Osteocyte (in vitro differentiated cells): ENCODE measurements at regions not wholly inside any gene's neighbourhood (a gene's known extent, or its start where the extent isn't known, plus 50 kb on each side); places are given as distances from the start of the nearest gene placed in this dataset.

Experiments used
- DNase-seq: peaks from one replicate; pipeline ENCODE4 v3.0.0; 2021; ENCODE audit warnings: mixed read lengths; ENCODE audit not compliant: unreplicated experiment; ENCODE audit errors: extremely low spot score
- H3K27ac Mint-ChIP-seq: one replicate; pipeline ENCODE4 v1.8.0; 2021; ENCODE audit warnings: mild to moderate bottlenecking, mixed read lengths; ENCODE audit not compliant: unreplicated experiment
- H3K27me3 Mint-ChIP-seq: one replicate; pipeline ENCODE4 v1.8.0; 2021; ENCODE audit warnings: mixed read lengths; ENCODE audit not compliant: unreplicated experiment
- H3K36me3 Mint-ChIP-seq: one replicate; pipeline ENCODE4 v1.8.0; 2021; ENCODE audit warnings: mixed read lengths; ENCODE audit not compliant: unreplicated experiment
- H3K4me1 Mint-ChIP-seq: one replicate; pipeline ENCODE4 v1.8.0; 2021; ENCODE audit warnings: mixed read lengths; ENCODE audit not compliant: unreplicated experiment
- H3K4me3 Mint-ChIP-seq: one replicate; pipeline ENCODE4 v1.8.0; 2021; ENCODE audit warnings: mild to moderate bottlenecking, moderate library complexity, mixed read lengths; ENCODE audit not compliant: unreplicated experiment
- H3K9me3 Mint-ChIP-seq: one replicate; pipeline ENCODE4 v1.8.0; 2021; ENCODE audit warnings: mixed read lengths; ENCODE audit not compliant: unreplicated experiment
- CTCF ChIP-seq: fragments of 200-600 bp; sonication (generic); IDR thresholded peaks from 2 replicates; pipeline ENCODE4 v1.5.0; 2021; ENCODE audit warnings: antibody characterized with exemption, mild to moderate bottlenecking, moderate library complexity

GRCh38 chr5:63145167-63145566 lies 566.5 kb downstream of the LRRC70 start:
- H3K27me3 Mint-ChIP-seq: peaks cover 4% of the 10 kb centered on the region

GRCh38 chr5:63141591-63141990 lies 563.0 kb downstream of the LRRC70 start:
- Mint-ChIP-seq H3K27ac (no peak overlapping the region), H3K36me3 (no peaks in the 10 kb centered on the region), H3K4me3 (no peak overlapping the region), H3K9me3 (no peaks in the 10 kb centered on the region), H3K4me1 (no peaks in the 10 kb centered on the region), H3K27me3 (peaks cover 4% of the 10 kb centered on the region)
- DNase-seq: no peak
- no peak for TF ChIP-seq CTCF

More at GRCh38 chr5:63145167-63145566, 566.5 kb downstream of the LRRC70 start:
- Mint-ChIP-seq H3K9me3 (no peaks in the 10 kb centered on the region), H3K4me1 (no peaks in the 10 kb centered on the region), H3K36me3 (no peaks in the 10 kb centered on the region), H3K4me3 (no peak overlapping the region), H3K27ac (no peak overlapping the region)
- DNase-seq: no peak
- no peak for TF ChIP-seq CTCF

GRCh38 chr5:63135291-63135690 lies 556.7 kb downstream of the LRRC70 start:
- DNase-seq: no peak
- Mint-ChIP-seq H3K36me3 (no peaks in the 10 kb centered on the region), H3K4me3 (no peak overlapping the region), H3K9me3 (no peaks in the 10 kb centered on the region), H3K27me3 (no peaks in the 10 kb centered on the region), H3K27ac (no peak overlapping the region), H3K4me1 (no peaks in the 10 kb centered on the region)
- no peak for TF ChIP-seq CTCF

GRCh38 chr5:63131626-63132285 lies 553.1 kb downstream of the LRRC70 start:
- Mint-ChIP-seq H3K9me3 (no peaks in the 10 kb centered on the region), H3K4me1 (no peaks in the 10 kb centered on the region), H3K27me3 (no peaks in the 10 kb centered on the region), H3K27ac (no peak overlapping the region), H3K4me3 (no peak overlapping the region), H3K36me3 (no peaks in the 10 kb centered on the region)
- TF ChIP-seq CTCF: no peak
- DNase-seq: no peak

GRCh38 chr5:63128761-63129160 lies 550.1 kb downstream of the LRRC70 start:
- DNase-seq: no peak
- Mint-ChIP-seq H3K4me3 (no peak overlapping the region), H3K27me3 (no peaks in the 10 kb centered on the region), H3K36me3 (no peaks in the 10 kb centered on the region), H3K9me3 (no peaks in the 10 kb centered on the region), H3K27ac (no peak overlapping the region), H3K4me1 (no peaks in the 10 kb centered on the region)
- TF ChIP-seq CTCF: no peak
